ENCODE measurements at regions not wholly inside any gene's neighbourhood (a gene's known extent, or its start where the extent isn't known, plus 50 kb on each side); places are given as distances from the start of the nearest gene placed in this dataset.

DNA sequence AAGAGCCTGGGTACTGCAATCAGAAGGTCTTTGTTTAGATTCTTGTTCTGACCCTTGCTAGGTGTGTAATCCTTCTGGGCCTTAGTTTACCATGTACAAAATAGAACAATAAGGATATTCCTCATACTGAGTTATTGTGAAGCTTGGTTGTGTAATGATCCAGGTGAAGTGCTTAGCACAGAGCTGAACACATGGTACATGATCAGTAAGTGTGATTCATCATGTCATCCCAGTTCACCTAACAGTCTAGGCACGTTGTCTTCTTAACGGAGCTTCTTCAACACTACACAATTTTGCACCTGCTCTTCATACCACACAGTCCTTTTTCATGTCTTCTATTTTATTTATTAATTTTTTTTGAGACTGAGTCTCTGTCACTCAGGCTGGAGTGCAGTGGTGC is 234.3 kb upstream of the TENM4 start:
- TF ChIP-seq, protein P1, sequence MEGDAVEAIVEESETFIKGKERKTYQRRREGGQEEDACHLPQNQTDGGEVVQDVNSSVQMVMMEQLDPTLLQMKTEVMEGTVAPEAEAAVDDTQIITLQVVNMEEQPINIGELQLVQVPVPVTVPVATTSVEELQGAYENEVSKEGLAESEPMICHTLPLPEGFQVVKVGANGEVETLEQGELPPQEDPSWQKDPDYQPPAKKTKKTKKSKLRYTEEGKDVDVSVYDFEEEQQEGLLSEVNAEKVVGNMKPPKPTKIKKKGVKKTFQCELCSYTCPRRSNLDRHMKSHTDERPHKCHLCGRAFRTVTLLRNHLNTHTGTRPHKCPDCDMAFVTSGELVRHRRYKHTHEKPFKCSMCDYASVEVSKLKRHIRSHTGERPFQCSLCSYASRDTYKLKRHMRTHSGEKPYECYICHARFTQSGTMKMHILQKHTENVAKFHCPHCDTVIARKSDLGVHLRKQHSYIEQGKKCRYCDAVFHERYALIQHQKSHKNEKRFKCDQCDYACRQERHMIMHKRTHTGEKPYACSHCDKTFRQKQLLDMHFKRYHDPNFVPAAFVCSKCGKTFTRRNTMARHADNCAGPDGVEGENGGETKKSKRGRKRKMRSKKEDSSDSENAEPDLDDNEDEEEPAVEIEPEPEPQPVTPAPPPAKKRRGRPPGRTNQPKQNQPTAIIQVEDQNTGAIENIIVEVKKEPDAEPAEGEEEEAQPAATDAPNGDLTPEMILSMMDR (IDR thresholded peaks at IDR 0.05) = no peak
- TF ChIP-seq ZFX (IDR thresholded peaks at IDR 0.05; ENCODE audit: borderline replicate concordance) = no peak
